GM18867 (cell line): ENCODE measurements at regions not wholly inside any gene's neighbourhood (a gene's known extent, or its start where the extent isn't known, plus 50 kb on each side); places are given as distances from the start of the nearest gene placed in this dataset.
"Not testable (repeated sequence)": the region's sequence is repeated elsewhere in the genome, so short reads cannot be mapped to it uniquely, and the experiment has no call there.

ENCODE experiments used
- ATAC-seq: cut with Tn5 transposase; IDR thresholded peaks from one replicate; pipeline ENCODE4 v1.9.1; 2021; ENCODE audit warnings: mild to moderate bottlenecking, moderate library complexity; ENCODE audit not compliant: unreplicated experiment

GRCh38 chr6:74733830-74734620 lies 471.8 kb downstream of the COL12A1 start:
- no peak for ATAC-seq

GRCh38 chr6:74731931-74732330 lies 473.9 kb downstream of the COL12A1 start:
- no peak for ATAC-seq

DNA sequence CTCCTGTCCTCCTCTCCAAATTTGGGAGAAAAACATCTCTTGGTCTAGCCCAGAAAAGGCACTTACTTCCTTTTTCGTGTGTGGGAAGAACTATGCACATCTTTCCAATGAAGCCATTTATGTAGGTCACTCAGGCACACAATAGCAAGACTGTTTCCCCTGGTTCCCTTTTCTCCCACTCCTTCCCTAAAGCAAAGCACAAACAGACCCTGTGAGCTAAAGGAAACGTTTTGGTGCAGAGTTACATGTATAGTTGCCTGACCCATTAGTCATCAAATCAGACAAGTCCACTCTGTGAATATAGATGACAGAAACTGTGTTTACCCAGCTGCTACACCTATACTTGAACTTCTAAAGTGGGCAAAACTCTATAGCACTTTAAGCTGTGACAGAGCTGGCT lies 474.6 kb downstream of the COL12A1 start:
- ATAC-seq = no peak

- no peak for ATAC-seq
Measured at GRCh38 chr6:74720923-74721322, 484.9 kb downstream of the COL12A1 start.

GRCh38 chr6:74717591-74717990 lies 488.3 kb downstream of the COL12A1 start:
- ATAC-seq = no peak

- ATAC-seq = no peak
Measured at GRCh38 chr6:74715355-74716085, 490.3 kb downstream of the COL12A1 start.

DNA sequence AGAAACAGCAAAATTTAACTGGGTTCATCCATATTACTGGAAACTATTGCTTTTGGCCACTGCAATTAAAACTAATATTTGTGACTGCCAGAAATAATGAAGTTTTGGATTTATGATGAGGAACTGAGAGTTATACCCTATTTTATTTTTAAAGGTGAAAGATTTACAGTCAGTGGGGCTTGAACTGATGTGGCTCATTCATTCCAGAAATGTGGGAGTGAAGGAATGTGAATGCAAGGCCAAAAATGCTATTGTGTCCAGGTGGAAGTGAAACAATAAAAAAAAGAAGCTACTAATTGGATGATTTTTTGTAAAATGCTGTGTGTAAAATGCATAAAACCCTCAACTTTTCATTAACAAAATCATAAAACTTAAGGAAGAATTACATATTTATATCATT lies 491.9 kb downstream of the COL12A1 start:
- no peak for ATAC-seq

- ATAC-seq = no peak
Measured at GRCh38 chr6:74705451-74705850, 500.4 kb downstream of the COL12A1 start.

DNA sequence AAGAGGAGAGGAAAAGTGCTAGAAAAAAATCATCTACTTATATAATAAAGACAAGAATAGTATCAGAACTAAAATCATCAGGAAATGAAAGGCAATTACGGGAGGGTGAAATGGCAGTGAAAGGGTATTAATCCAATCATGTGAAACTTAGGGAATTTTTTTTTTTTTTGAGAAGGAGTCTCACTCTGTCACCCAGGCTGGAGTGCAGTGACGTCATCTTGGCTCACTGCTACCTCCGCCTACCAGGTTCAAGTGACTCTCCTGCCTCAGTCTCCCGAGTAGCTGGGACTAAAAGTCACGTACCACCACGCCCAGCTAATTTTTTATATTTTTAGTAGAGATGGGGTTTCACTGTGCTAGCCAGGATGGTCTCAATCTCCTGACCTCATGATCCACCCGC lies 501.3 kb downstream of the COL12A1 start:
- ATAC-seq = not testable (repeated sequence)

DNA sequence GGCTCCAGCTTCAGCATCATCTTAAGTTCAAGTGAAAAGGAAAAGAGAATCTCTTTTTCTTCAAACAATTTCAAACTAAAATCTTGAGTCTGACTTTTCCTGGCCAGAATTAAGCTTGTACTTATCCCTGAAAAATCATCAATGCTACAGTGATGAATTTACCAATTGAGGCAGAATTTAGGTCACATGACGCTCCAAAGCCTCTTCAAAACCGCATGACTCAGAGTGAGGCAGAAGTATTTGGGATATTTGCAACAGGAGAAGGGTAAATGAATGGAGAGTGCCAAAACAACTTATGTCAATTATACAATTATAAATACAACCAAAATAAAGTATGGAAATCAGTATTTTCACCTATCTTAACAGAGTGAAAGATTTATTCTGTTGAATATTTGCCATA lies 515.5 kb downstream of the COL12A1 start:
- ATAC-seq = no peak

GRCh38 chr6:74689601-74690000 lies 516.3 kb downstream of the COL12A1 start:
- no peak for ATAC-seq

DNA sequence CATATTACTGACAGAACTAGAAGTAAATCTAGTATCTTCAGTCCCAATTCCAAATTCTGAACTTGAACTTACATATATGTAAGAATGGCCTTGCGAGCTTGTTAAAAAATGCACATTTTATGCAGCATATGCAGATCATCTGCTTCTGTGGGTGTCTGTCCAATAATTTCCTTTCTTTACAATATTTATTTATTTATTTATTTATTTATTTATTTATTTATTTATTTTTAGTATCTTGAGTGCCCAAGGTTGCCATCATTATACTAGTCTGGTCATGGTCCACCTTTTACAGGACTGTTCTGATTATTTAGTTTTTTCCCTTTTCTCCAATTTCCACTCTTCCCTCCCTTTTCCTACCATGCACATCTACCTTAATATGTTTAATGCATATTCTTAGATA lies 528.4 kb downstream of the COL12A1 start:
- ATAC-seq = no peak

DNA sequence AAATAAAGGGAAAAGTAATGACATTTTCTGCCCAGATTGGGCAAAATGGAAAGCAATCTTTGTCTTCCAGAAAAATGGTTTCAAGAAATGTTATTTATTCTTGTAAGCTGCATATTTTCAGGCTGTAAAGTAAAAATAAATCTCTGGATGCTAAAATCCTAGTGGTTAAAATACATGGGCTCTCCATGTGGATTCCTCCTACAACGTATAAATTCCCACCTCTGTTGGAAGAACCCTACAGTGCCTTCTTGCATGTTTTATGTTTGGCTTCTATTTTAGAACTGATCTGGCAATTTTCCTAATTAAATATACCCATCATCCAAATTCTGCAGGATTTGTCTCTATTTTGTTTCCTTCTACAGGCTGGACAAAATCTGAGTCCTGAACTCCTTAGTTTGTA lies 528.9 kb downstream of the COL12A1 start:
- no peak for ATAC-seq

DNA sequence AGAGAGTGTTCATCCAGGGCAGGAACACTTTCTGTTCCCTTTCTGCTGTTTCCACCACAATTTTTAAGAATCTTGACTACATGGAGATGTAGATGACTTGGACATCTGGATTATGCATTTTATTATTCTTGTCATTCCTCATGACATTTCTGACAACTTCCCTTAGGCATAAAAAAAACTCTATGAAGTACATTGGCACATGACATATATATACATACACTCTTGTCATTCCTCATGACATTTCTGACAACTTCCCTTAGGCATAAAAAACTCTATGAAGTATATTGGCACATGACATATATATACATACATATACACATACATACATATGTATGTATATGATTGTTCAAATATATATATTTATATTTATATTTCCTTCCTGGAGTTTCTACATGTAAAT lies 531.5 kb downstream of the COL12A1 start:
- ATAC-seq = no peak

DNA sequence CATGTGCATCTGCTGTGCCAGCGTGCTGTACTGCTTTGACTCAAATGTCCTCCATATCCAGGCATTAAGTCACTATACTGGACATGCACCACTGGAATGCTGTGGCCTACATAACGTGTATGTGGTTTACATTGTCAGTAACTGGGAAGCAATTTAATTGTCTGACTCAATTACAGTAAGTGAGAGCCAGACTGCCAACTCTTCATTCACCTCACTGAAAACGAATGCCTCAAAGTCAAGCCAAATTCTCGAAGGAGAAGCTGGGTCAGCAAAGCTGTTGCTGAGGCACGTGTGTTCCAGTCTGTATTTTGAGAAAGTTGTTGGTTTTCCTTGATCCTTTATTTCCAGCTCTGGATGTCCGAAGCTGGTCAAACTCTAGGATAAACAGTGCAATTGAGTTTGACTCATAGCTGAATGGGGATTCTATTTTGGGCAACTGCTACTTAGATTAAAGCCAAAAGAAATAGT lies 534.3 kb downstream of the COL12A1 start:
- no peak for ATAC-seq

DNA sequence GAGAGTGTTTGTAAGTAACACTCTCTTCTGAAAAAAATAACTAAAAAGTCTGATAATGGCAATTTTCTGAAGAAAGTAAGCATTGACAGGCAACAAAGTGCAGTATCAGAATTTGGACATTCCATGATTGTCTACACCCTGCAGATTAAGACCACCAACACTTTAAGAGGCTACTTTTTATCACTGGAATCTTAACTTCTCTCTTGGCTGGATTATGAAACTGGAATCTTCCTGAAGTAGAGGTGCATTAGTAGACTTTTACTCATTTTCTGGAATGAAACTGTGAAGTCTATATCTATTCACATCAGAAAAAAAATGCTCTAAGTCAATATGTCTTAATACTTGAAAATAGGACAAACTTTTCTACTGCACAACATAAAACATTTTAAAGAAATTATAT lies 547.5 kb downstream of the COL12A1 start:
- no peak for ATAC-seq

DNA sequence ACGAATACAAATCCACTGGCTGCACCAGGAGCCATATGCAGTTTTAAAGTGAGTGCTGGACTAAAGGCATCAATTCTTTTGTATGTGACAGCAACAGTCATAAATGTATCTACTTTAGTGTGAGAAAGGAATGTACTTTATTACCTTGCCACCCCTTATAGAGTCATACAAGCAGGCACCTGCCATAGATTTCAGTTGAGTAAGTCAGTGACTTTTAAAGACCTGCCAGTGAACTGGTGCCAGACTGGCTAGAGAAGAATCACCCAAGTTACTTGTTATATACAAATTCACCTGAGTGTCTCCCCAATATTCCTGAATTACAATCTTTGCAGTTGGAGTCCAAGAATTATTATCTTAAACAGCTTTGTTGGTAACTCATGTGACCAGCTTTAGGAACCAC lies 547.9 kb downstream of the COL12A1 start:
- no peak for ATAC-seq

- ATAC-seq = no peak
Measured at GRCh38 chr6:74657011-74657410, 548.8 kb downstream of the COL12A1 start.

- peak; percentile 52 for ATAC-seq
Measured at GRCh38 chr6:74656453-74656852, 549.4 kb downstream of the COL12A1 start.

DNA sequence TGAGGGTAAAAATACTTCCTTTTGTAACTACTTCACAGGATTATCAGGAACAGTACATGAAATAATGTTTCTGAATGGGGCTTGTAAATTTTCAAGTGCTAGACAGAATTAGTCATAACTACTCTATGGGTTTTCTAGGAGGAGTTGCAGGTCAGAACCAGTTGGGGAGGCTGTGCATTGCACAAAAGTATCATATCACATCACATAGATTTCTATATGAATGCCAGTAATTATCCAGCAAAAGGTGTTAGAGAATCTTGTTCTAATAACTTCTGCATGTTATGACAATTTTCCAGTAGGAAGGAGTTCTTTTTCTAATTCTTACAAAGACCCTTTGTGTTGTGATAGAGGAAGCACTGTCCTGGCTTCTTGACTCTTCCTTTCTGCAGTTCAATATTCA lies 551.6 kb downstream of the COL12A1 start:
- ATAC-seq = no peak

DNA sequence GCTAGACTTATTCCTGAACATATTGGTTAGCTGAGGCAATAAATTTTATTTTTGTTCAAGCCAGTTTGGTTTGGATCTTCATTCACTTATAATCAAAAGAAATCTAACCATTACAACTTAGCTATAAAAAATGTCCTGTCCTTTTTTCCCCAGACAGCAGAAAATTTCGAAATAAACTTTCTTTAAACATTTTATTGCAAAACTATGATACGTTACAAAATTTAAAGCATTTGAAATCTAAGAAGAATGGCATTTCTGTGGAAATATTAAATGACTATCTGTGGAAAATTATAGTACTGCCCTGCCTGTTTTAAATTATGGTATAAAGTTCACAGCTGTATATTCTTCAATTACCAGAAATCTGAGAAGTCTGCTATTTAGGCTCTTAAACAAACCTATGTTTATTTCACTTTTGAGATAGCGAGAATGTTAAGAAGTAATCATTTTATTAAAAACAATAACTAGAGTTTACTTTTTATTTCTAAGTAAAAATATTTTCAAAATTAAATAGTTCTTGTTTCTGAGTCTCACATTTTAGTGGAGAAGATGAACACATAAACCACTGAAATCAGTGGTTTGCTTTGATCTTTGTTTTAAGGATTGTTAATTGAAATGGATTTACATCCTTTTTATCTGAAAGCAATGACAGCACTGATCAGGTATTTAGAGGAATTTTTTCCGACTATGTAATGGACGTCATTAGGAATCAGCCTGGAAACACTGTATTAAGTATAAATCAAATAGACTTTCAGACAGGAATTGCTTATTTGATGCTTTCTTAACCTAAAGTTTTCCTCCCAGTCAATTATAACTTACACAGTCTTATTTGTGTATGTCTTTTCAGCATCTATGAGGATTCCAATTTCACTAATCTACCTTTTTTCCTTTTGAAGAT lies 553.7 kb downstream of the COL12A1 start:
- ATAC-seq = no peak
